ENCODE measurements at regions not wholly inside any gene's neighbourhood (a gene's known extent, or its start where the extent isn't known, plus 50 kb on each side); places are given as distances from the start of the nearest gene placed in this dataset.
A peak's percentile ranks its signal among the peaks of the same experiment; 100 is the strongest.

DNA sequence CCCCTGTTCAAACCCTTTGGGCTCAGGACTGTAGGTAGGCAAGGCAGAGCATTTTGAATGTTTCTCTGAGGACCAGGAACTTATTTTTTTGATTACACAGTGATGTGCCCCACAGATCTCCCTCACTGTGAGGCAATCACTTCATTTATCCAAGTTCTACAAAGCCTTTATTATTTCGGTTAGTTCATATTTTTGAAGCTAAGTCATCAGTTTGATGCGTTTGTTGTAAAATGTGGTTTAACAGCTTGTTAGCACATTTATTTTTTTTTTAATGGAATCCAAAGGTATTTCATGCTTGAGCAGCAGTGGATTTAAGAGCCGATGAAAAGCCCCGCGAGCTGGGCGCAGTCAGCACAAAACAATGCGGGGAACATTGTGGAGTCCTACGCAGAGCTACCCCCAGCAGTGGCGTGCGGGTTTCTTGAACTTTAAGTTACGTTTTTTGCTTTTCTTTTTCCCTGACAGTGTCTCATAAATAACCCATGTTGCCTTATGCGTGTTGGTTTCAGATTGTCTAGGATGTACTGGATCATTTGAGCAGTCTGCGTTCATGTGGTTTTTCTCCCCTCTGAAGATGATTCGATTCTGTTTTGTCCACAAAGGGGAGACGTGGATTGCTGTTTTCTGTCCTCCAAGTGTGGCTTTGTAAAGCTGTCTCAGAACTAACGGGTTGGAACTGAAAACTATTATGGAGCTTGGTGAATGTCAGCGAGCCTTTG, 233.6 kb upstream of the BMP2 start:
- Histone ChIP-seq H3K9me3 (no peaks in the 10 kb centered on the region), H3K4me3 (ENCODE audit: low read depth in 2 of 2, low read length in 1 of 2) (no peak overlapping the region), H3K4me1 (ENCODE audit: control insufficient read depth in 1 of 2, insufficient read depth in 2 of 2, low read depth in 1 of 2, low read length in 1 of 2) (no peaks in the 10 kb centered on the region), H2AFZ (ENCODE audit: low read depth) (peak overlapping the region; percentile 29; the same call in 1 of the 2 replicates), H3K4me2 (no peak overlapping the region; the same call in 1 of the 2 replicates), H3K9me2 (no peaks in the 10 kb centered on the region), H3K79me2 (ENCODE audit: insufficient read depth) (no peaks in the 10 kb centered on the region), H3K9ac (no peak overlapping the region), H3F3A (replicated peaks; ENCODE audit: insufficient read depth) (no peaks in the 10 kb centered on the region), H3K27ac (ENCODE audit: low read depth in 2 of 2, low read length in 1 of 2) (no peak overlapping the region), H3K27me3 (ENCODE audit: insufficient read depth) (no peaks in the 10 kb centered on the region), H4K20me1 (ENCODE audit: insufficient read depth) (no peaks in the 10 kb centered on the region), H3K36me3 (replicated peaks in 1 of 2; ENCODE audit: control insufficient read depth in 1 of 2, insufficient read depth in 2 of 2, low read length in 1 of 2) (no peaks in the 10 kb centered on the region)
- DNase-seq: no peak
- CTCF ChIA-PET: no interaction called here
- 35% methylated on average over 17 of the region's 17 CpGs for WGBS (ENCODE audit: low lambda C conversion rate)
- POLR2A ChIA-PET: no interaction called here
- TF ChIP-seq TCF12 (IDR thresholded peaks at IDR 0.05) (no peak), MXI1 (IDR thresholded peaks at IDR 0.05; ENCODE audit: low read depth, low read length) (no peak), SMC3 (IDR thresholded peaks at IDR 0.05; ENCODE audit: low read depth, low read length) (no peak), NRF1 (IDR thresholded peaks at IDR 0.05; ENCODE audit: low read depth, low read length) (no peak)
- TF ChIP-seq, protein P1, sequence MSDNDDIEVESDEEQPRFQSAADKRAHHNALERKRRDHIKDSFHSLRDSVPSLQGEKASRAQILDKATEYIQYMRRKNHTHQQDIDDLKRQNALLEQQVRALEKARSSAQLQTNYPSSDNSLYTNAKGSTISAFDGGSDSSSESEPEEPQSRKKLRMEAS (IDR thresholded peaks at IDR 0.05; ENCODE audit: low read depth): no peak

DNA sequence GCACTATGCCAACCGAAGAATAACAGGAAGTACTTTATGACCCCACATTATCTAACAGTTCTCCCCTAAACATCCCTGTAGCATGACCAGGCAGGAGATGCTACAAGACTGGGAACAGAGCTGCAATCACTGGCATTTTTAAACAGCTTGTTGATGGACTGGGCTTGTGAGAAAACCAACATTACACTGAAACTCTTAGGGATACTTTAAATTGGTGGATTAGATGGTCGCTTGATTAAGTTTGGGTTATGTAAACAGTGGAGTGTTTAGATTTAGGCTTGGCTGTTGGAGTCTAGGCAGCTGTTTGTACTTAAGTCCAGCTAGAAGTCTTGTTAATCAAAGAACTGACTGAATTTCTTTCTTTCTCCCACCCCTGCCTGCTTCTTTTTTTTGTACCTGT, 234.1 kb upstream of the BMP2 start:
- no peak overlapping the region for H3K9ac ChIP-seq
- TF ChIP-seq FOSL2 (IDR thresholded peaks at IDR 0.05; ENCODE audit: borderline replicate concordance, low read depth): no peak
- TF ChIP-seq NRF1 (IDR thresholded peaks at IDR 0.05; ENCODE audit: low read depth, low read length): no peak
- no peak for TF ChIP-seq TAF1 (IDR thresholded peaks at IDR 0.05; ENCODE audit: borderline replicate concordance, low read depth, low read length)
- TF ChIP-seq MEF2A (IDR thresholded peaks at IDR 0.05; ENCODE audit: borderline replicate concordance, low read depth): no peak
- no peak for TF ChIP-seq CHD2 (IDR thresholded peaks at IDR 0.05; ENCODE audit: low read length, partially characterized antibody)
- TF ChIP-seq, protein P2, sequence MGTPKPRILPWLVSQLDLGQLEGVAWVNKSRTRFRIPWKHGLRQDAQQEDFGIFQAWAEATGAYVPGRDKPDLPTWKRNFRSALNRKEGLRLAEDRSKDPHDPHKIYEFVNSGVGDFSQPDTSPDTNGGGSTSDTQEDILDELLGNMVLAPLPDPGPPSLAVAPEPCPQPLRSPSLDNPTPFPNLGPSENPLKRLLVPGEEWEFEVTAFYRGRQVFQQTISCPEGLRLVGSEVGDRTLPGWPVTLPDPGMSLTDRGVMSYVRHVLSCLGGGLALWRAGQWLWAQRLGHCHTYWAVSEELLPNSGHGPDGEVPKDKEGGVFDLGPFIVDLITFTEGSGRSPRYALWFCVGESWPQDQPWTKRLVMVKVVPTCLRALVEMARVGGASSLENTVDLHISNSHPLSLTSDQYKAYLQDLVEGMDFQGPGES (IDR thresholded peaks at IDR 0.05; ENCODE audit: low read depth, low read length): no peak
- TF ChIP-seq, protein P3, sequence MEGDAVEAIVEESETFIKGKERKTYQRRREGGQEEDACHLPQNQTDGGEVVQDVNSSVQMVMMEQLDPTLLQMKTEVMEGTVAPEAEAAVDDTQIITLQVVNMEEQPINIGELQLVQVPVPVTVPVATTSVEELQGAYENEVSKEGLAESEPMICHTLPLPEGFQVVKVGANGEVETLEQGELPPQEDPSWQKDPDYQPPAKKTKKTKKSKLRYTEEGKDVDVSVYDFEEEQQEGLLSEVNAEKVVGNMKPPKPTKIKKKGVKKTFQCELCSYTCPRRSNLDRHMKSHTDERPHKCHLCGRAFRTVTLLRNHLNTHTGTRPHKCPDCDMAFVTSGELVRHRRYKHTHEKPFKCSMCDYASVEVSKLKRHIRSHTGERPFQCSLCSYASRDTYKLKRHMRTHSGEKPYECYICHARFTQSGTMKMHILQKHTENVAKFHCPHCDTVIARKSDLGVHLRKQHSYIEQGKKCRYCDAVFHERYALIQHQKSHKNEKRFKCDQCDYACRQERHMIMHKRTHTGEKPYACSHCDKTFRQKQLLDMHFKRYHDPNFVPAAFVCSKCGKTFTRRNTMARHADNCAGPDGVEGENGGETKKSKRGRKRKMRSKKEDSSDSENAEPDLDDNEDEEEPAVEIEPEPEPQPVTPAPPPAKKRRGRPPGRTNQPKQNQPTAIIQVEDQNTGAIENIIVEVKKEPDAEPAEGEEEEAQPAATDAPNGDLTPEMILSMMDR (IDR thresholded peaks at IDR 0.05): no peak
- no peak for TF ChIP-seq SMC3 (IDR thresholded peaks at IDR 0.05; ENCODE audit: low read depth, low read length)
- TF ChIP-seq, protein P4, sequence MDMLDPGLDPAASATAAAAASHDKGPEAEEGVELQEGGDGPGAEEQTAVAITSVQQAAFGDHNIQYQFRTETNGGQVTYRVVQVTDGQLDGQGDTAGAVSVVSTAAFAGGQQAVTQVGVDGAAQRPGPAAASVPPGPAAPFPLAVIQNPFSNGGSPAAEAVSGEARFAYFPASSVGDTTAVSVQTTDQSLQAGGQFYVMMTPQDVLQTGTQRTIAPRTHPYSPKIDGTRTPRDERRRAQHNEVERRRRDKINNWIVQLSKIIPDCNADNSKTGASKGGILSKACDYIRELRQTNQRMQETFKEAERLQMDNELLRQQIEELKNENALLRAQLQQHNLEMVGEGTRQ (IDR thresholded peaks at IDR 0.05; ENCODE audit: borderline replicate concordance, low read depth, low read length): no peak
- POLR2A ChIA-PET: no interaction called here
- WGBS (ENCODE audit: low lambda C conversion rate): 21% methylated on average over 2 of the region's 2 CpGs
- no peak overlapping the region for H3K4me3 ChIP-seq (ENCODE audit: low read depth in 2 of 2, low read length in 1 of 2)
- no peak overlapping the region for H2AFZ ChIP-seq (ENCODE audit: low read depth)
- no peaks in the 10 kb centered on the region for H3K9me3 ChIP-seq
- no peak for DNase-seq
- H3K4me2 ChIP-seq: no peak overlapping the region
- no peak overlapping the region for H3K27ac ChIP-seq (ENCODE audit: low read depth in 2 of 2, low read length in 1 of 2)
- no peaks in the 10 kb centered on the region for H3K36me3 ChIP-seq (replicated peaks in 1 of 2; ENCODE audit: control insufficient read depth in 1 of 2, insufficient read depth in 2 of 2, low read length in 1 of 2)
- H3K4me1 ChIP-seq (ENCODE audit: control insufficient read depth in 1 of 2, insufficient read depth in 2 of 2, low read depth in 1 of 2, low read length in 1 of 2): no peaks in the 10 kb centered on the region
- CTCF ChIA-PET: no interaction called here
- H3K79me2 ChIP-seq (ENCODE audit: insufficient read depth): no peaks in the 10 kb centered on the region
- no peaks in the 10 kb centered on the region for H3F3A ChIP-seq (replicated peaks; ENCODE audit: insufficient read depth)
- no peaks in the 10 kb centered on the region for H3K9me2 ChIP-seq
- no peaks in the 10 kb centered on the region for H4K20me1 ChIP-seq (ENCODE audit: insufficient read depth)
- no peaks in the 10 kb centered on the region for H3K27me3 ChIP-seq (ENCODE audit: insufficient read depth)

All from SK-N-SH (cell line).